Epithelial cell of proximal tubule (primary cell): ENCODE measurements at regions not wholly inside any gene's neighbourhood (a gene's known extent, or its start where the extent isn't known, plus 50 kb on each side); places are given as distances from the start of the nearest gene placed in this dataset.

Source experiments
- DNase-seq: peaks from one replicate; pipeline ENCODE4 v3.0.0-alpha.2; 2011; ENCODE audit warnings: low read depth
- H3K4me3 ChIP-seq: 2 replicates; pipeline ENCODE4 v1.5.1; 2011; ENCODE audit warnings: low read depth, mild to moderate bottlenecking, low read length
- CTCF ChIP-seq: conservative IDR thresholded peaks from 2 replicates; pipeline ENCODE4 v1.5.1; 2012; ENCODE audit warnings: low read depth, mild to moderate bottlenecking, low read length

GRCh38 chr17:12313786-12314185 lies 293.1 kb downstream of the MAP2K4 start:
- TF ChIP-seq CTCF, result no peak
- no peak for DNase-seq
- H3K4me3 ChIP-seq, result no peak overlapping the region

- no peak for TF ChIP-seq CTCF
- H3K4me3 ChIP-seq, result no peak overlapping the region
- DNase-seq, result no peak
Observed at GRCh38 chr17:12316021-12316420, 295.3 kb downstream of the MAP2K4 start.

- no peak for TF ChIP-seq CTCF
- H3K4me3 ChIP-seq, result no peak overlapping the region
- no peak for DNase-seq
Observed at GRCh38 chr17:12318571-12319266, 298.0 kb downstream of the MAP2K4 start.

- no peak for DNase-seq
Observed at GRCh38 chr17:12320286-12320685, 299.6 kb downstream of the MAP2K4 start.

GRCh38 chr17:12328204-12328603 lies 307.5 kb downstream of the MAP2K4 start:
- no peak for DNase-seq
- TF ChIP-seq CTCF, result no peak
- H3K4me3 ChIP-seq, result no peak overlapping the region

More at GRCh38 chr17:12320286-12320685, 299.6 kb downstream of the MAP2K4 start:
- H3K4me3 ChIP-seq, result no peak overlapping the region
- TF ChIP-seq CTCF, result no peak

- no peak for DNase-seq
- no peak overlapping the region for H3K4me3 ChIP-seq
- TF ChIP-seq CTCF, result no peak
Observed at GRCh38 chr17:12330456-12330855, 309.8 kb downstream of the MAP2K4 start.

GRCh38 chr17:12341328-12341727 lies 320.7 kb downstream of the MAP2K4 start:
- H3K4me3 ChIP-seq, result no peak overlapping the region
- no peak for DNase-seq
- TF ChIP-seq CTCF, result no peak
